Vagina (tissue), 2 donors: ENCODE measurements at regions not wholly inside any gene's neighbourhood (a gene's known extent, or its start where the extent isn't known, plus 50 kb on each side); places are given as distances from the start of the nearest gene placed in this dataset.

ENCODE experiments used
- DNase-seq, 2 donors: peaks; one replicate each; pipeline ENCODE4 v3.0.0-alpha.2; 2017; ENCODE audit errors: extremely low spot score in 2 of 2
- H3K27ac ChIP-seq: fragments of 200-600 bp; sonication (generic); one replicate; pipeline ENCODE4 v1.5.1; 2019
- H3K27me3 ChIP-seq: fragments of 200-600 bp; sonication (generic); one replicate; pipeline ENCODE4 v1.5.1; 2019
- H3K36me3 ChIP-seq, 2 donors: fragments of 200-600 bp; sonication (generic); one replicate each; pipeline ENCODE4 v1.5.1; 2017 to 2019
- H3K4me1 ChIP-seq: fragments of 200-600 bp; sonication (generic); one replicate; pipeline ENCODE4 v1.5.1; 2019
- H3K4me3 ChIP-seq, 2 donors: fragments of 200-600 bp; sonication (generic); 1 replicate in 1 of 2; 2 replicates in 1 of 2; pipeline ENCODE4 v1.5.1; 2016 to 2019
- H3K9me3 ChIP-seq: fragments of 200-600 bp; sonication (generic); one replicate; pipeline ENCODE4 v1.5.1; 2019
- POLR2A ChIP-seq, 2 donors: fragments of 450-650 bp; IDR thresholded peaks; one replicate each; pipeline ENCODE4 v1.6.1; 2017; ENCODE audit warnings: antibody characterized with exemption in 2 of 2, mild to moderate bottlenecking in 2 of 2, moderate library complexity in 2 of 2
- POLR2AphosphoS5 ChIP-seq, 2 donors: sonication (generic); formaldehyde crosslinking; IDR thresholded peaks; one replicate each; pipeline ENCODE4 v1.9.0; 2017; ENCODE audit warnings: antibody characterized with exemption in 2 of 2, mild to moderate bottlenecking in 2 of 2, low read depth in 1 of 2; ENCODE audit not compliant: insufficient read depth in 1 of 2
- intact Hi-C: fragments of 100-400 bp; cut with DNase I; formaldehyde crosslinking; loops from one replicate; pipeline ENCODE4 v1.15.1; 2023
- TF ChIP-seq, protein P1 (sequence below), 3 experiments: fragments of 450-650 bp in 2 of 3; fragments of 200-600 bp in 1 of 3; sonication (generic) in 1 of 3; IDR thresholded peaks; one replicate each; pipeline ENCODE4 v1.5.1; 2017 to 2019; ENCODE audit warnings: antibody characterized with exemption in 3 of 3, mild to moderate bottlenecking in 2 of 3, moderate library complexity in 2 of 3

- no peak for DNase-seq
- Histone ChIP-seq H3K27me3 (no peaks in the 10 kb centered on the region), H3K9me3 (no peaks in the 10 kb centered on the region), H3K4me1 (peaks cover 9% of the 10 kb centered on the region), H3K36me3 (no peaks in the 10 kb centered on the region), H3K4me3 (no peak overlapping the region), H3K27ac (no peak overlapping the region)
- TF ChIP-seq, protein P1, sequence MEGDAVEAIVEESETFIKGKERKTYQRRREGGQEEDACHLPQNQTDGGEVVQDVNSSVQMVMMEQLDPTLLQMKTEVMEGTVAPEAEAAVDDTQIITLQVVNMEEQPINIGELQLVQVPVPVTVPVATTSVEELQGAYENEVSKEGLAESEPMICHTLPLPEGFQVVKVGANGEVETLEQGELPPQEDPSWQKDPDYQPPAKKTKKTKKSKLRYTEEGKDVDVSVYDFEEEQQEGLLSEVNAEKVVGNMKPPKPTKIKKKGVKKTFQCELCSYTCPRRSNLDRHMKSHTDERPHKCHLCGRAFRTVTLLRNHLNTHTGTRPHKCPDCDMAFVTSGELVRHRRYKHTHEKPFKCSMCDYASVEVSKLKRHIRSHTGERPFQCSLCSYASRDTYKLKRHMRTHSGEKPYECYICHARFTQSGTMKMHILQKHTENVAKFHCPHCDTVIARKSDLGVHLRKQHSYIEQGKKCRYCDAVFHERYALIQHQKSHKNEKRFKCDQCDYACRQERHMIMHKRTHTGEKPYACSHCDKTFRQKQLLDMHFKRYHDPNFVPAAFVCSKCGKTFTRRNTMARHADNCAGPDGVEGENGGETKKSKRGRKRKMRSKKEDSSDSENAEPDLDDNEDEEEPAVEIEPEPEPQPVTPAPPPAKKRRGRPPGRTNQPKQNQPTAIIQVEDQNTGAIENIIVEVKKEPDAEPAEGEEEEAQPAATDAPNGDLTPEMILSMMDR (IDR thresholded peaks at IDR 0.05), result no peak
- intact Hi-C loops, result no loop called here
Observed at GRCh38 chr9:96038271-96038670, 162.8 kb downstream of the ERCC6L2 start.

DNA sequence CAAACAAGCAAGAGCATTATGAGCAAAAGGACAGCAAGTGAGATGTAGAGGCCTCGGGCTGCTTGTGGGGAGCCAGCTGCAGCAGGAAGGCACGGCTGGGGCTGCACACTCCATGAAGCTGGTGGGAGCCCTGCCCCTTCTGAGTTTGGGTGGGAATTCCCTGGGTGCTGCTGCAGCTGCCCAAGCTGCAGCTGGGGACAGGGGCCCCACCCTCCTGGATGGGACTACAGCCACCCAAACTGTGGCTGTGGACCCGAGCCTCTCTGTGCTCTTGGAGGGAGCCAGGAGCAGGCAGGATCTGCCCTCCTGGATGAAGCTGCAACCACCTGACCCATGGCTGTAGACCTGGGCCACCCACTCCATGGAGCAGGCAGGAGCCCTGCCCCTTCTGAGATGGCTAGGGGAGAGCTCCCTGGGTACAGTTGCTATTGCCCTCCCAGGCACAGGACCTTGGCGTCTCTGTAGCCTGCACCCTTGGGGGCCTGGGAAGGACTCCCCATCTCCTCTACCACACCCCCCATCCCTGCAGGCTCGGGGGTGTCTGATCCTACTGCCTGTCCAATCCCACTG is 159.1 kb downstream of the ERCC6L2 start:
- no peaks in the 10 kb centered on the region for H3K27me3 ChIP-seq
- TF ChIP-seq, protein P1 (IDR thresholded peaks at IDR 0.05), result no peak
- TF ChIP-seq POLR2AphosphoS5 (IDR thresholded peaks at IDR 0.05; ENCODE audit: insufficient read depth in 1 of 2, low read depth in 1 of 2), result no peak
- TF ChIP-seq POLR2A (IDR thresholded peaks at IDR 0.05), result no peak

DNA sequence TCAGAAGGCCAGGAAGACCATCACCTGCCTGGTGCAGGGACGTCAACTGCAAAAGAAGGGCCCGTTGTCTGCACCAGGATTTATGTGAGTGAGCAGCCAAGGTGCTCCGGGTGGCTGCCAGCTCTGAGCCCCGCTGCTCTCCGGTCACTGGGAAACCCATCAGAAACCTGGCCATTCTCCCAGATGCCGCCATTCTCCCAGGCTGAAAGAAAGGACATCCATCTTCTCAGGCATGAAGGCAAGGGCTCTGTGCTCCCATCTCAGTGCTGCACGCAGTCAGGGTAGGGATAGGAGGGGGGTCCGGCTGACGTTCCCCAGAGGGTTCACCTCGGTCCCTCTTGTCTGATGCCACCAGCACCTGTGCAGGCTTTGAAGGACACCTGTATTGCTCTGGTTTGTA is 158.4 kb downstream of the ERCC6L2 start:
- no peak for DNase-seq

More for the DNA sequence above, 159.1 kb downstream of the ERCC6L2 start:
- Histone ChIP-seq H3K4me3 (no peak overlapping the region), H3K4me1 (peaks cover 16% of the 10 kb centered on the region), H3K27ac (no peak overlapping the region), H3K36me3 (no peaks in the 10 kb centered on the region), H3K9me3 (no peaks in the 10 kb centered on the region)
- DNase-seq, result no peak
- intact Hi-C loops, result no loop called here

DNA sequence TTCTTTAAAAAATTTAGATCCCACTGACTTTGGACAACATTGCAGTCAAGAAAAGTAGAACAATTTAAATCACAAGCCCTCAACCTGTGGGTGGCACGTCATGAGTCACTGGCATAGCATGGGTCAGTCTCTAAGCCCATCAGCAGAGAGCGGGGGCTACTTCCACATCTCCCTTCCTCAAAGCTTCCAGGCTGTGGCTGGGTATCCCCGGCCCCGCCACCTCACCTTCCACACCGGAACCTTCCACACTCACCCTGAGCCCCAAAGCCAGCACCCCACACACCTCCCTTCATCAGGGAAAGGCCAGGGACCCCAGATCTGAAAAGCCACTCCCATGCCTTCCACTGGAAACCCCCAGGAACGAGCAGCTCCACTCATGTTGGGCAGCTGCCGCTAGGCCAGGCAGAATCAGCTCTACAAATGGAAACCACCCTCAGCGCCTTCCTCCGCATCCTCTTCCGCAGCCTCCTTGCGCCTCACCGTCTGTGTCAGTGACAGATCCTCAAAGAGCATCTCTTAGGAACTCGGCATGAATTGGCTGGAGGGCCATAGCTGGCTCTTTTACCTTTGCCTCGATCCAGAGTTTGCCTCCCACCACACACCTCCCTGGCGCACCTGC is 156.5 kb downstream of the ERCC6L2 start:
- peaks cover 25% of the 10 kb centered on the region for H3K4me1 ChIP-seq
- H3K4me3 ChIP-seq, result no peak overlapping the region
- no peaks in the 10 kb centered on the region for H3K27me3 ChIP-seq
- TF ChIP-seq, protein P1 (IDR thresholded peaks at IDR 0.05), result no peak
- TF ChIP-seq POLR2A (IDR thresholded peaks at IDR 0.05), result no peak
- no peak for TF ChIP-seq POLR2AphosphoS5 (IDR thresholded peaks at IDR 0.05; ENCODE audit: insufficient read depth in 1 of 2, low read depth in 1 of 2)
- DNase-seq, result no peak
- intact Hi-C loops, result no loop called here
- peak overlapping the region; percentile 48 for H3K27ac ChIP-seq
- H3K9me3 ChIP-seq, result no peaks in the 10 kb centered on the region
- H3K36me3 ChIP-seq, result no peaks in the 10 kb centered on the region

More for the DNA sequence above, 158.4 kb downstream of the ERCC6L2 start:
- no peaks in the 10 kb centered on the region for H3K9me3 ChIP-seq
- no peak overlapping the region for H3K27ac ChIP-seq
- TF ChIP-seq POLR2AphosphoS5 (IDR thresholded peaks at IDR 0.05; ENCODE audit: insufficient read depth in 1 of 2, low read depth in 1 of 2) (no peak), POLR2A (IDR thresholded peaks at IDR 0.05) (no peak)
- TF ChIP-seq, protein P1 (IDR thresholded peaks at IDR 0.05), result no peak
- peaks cover 16% of the 10 kb centered on the region for H3K4me1 ChIP-seq
- no peaks in the 10 kb centered on the region for H3K27me3 ChIP-seq
- no peaks in the 10 kb centered on the region for H3K36me3 ChIP-seq
- intact Hi-C loops, result no loop called here
- no peak overlapping the region for H3K4me3 ChIP-seq

GRCh38 chr9:96031366-96031824 is 155.9 kb downstream of the ERCC6L2 start:
- Histone ChIP-seq H3K27me3 (no peaks in the 10 kb centered on the region), H3K4me1 (peaks cover 28% of the 10 kb centered on the region), H3K9me3 (no peaks in the 10 kb centered on the region), H3K4me3 (no peak overlapping the region), H3K27ac (peak overlapping the region; percentile 48), H3K36me3 (no peaks in the 10 kb centered on the region)
- intact Hi-C loops, result no loop called here
- peak in 1 of 2 donors; percentile 49 for TF ChIP-seq POLR2AphosphoS5 (IDR thresholded peaks at IDR 0.05; ENCODE audit: insufficient read depth in 1 of 2, low read depth in 1 of 2)
- TF ChIP-seq, protein P1 (IDR thresholded peaks at IDR 0.05), result no peak
- DNase-seq, result no peak
